ENCODE measurements at regions not wholly inside any gene's neighbourhood (a gene's known extent, or its start where the extent isn't known, plus 50 kb on each side); places are given as distances from the start of the nearest gene placed in this dataset.

DNA sequence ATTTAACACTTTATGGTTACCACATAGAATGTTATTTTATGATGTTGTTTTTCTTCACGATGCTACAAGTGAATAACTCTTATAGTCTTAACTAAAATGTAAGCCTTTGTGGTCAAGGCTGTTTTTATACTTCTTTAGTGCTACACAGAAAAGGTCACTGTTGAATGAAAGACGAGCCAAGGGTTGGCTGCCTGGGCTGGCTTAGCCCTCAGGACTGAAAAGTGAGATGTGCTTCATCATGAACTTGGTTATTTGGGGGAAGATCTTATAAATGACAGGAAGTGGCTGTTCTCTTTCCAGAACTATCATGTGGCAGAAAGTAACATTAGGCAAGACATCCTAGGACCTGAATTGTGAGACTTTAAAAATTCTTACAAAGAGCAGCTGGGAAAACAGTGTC, 404.0 kb downstream of the BTBD3 start:
- TF ChIP-seq MYC (IDR thresholded peaks at IDR 0.05; ENCODE audit: low read depth, low read length) (no peak), POLR2A (IDR thresholded peaks at IDR 0.05; ENCODE audit: low read depth, low read length) (no peak), FOS (IDR thresholded peaks at IDR 0.05; ENCODE audit: borderline replicate concordance, insufficient read depth, low read length) (no peak), POLR2AphosphoS5 (IDR thresholded peaks at IDR 0.05; ENCODE audit: insufficient read depth, low read depth, low read length) (no peak), EZH2 (IDR thresholded peaks at IDR 0.05; ENCODE audit: borderline replicate concordance, low read depth, low read length, severe bottlenecking) (no peak), JUN (IDR thresholded peaks at IDR 0.05; ENCODE audit: borderline replicate concordance, insufficient read depth, insufficient read length, low read depth) (no peak), GATA2 (IDR thresholded peaks at IDR 0.05; ENCODE audit: insufficient read depth, insufficient read length, low read depth, low read length) (no peak)
- TF ChIP-seq, protein P1, sequence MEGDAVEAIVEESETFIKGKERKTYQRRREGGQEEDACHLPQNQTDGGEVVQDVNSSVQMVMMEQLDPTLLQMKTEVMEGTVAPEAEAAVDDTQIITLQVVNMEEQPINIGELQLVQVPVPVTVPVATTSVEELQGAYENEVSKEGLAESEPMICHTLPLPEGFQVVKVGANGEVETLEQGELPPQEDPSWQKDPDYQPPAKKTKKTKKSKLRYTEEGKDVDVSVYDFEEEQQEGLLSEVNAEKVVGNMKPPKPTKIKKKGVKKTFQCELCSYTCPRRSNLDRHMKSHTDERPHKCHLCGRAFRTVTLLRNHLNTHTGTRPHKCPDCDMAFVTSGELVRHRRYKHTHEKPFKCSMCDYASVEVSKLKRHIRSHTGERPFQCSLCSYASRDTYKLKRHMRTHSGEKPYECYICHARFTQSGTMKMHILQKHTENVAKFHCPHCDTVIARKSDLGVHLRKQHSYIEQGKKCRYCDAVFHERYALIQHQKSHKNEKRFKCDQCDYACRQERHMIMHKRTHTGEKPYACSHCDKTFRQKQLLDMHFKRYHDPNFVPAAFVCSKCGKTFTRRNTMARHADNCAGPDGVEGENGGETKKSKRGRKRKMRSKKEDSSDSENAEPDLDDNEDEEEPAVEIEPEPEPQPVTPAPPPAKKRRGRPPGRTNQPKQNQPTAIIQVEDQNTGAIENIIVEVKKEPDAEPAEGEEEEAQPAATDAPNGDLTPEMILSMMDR (IDR thresholded peaks at IDR 0.05; ENCODE audit: extremely low read depth in 1 of 2, insufficient read depth in 1 of 2, low read depth in 1 of 2, low read length in 2 of 2): no peak
- TF ChIP-seq, protein P2, sequence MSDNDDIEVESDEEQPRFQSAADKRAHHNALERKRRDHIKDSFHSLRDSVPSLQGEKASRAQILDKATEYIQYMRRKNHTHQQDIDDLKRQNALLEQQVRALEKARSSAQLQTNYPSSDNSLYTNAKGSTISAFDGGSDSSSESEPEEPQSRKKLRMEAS (IDR thresholded peaks at IDR 0.05; ENCODE audit: insufficient read depth, insufficient read length): no peak
- Histone ChIP-seq H2AFZ (ENCODE audit: low read depth, low read length) (no peak overlapping the region), H3K9me1 (replicated peaks; ENCODE audit: control insufficient read depth, extremely low read depth, insufficient read depth, low read length) (no peaks in the 10 kb centered on the region), H3K9ac (replicated peaks; ENCODE audit: extremely low read depth, insufficient read depth, low read length) (no peak overlapping the region), H3K79me2 (ENCODE audit: control insufficient read depth, insufficient read depth, low read length) (no peaks in the 10 kb centered on the region), H4K20me1 (replicated peaks; ENCODE audit: control insufficient read depth, extremely low read depth, insufficient read depth, low read length) (no peaks in the 10 kb centered on the region), H3K27ac (ENCODE audit: insufficient read depth, low read depth, low read length) (no peak overlapping the region), H3K4me2 (ENCODE audit: insufficient read depth, low read length) (no peak overlapping the region), H3K27me3 (ENCODE audit: control insufficient read depth in 2 of 2, insufficient read depth in 2 of 2, low read length in 2 of 2) (no peaks in the 10 kb centered on the region), H3K9me3 (replicated peaks; ENCODE audit: control insufficient read depth, insufficient read depth, low read length) (peaks cover 2% of the 10 kb centered on the region), H3K4me3 (replicated peaks in 1 of 3; ENCODE audit: insufficient read depth in 1 of 3, low read depth in 1 of 3, low read length in 3 of 3) (no peak overlapping the region), H3K4me1 (ENCODE audit: control insufficient read depth, extremely low read depth, insufficient read depth, low read length) (no peaks in the 10 kb centered on the region), H3K36me3 (ENCODE audit: control insufficient read depth in 2 of 2, extremely low read depth in 1 of 2, insufficient read depth in 2 of 2, low read length in 2 of 2) (no peaks in the 10 kb centered on the region)
- DNase-seq (ENCODE audit: low read depth, low spot score): no peak
- ChIA-PET CTCF (no interaction called here), POLR2A (no interaction called here)
- intact Hi-C loops (cut with micrococcal nuclease): no loop called here
- no TSS peak for BruUV-seq (replicated peaks)
- no peak for FAIRE-seq
- dilution Hi-C loops (cut with MboI; ENCODE audit: extremely low pct_ligation_motif_present, low sequenced_read_pairs): no loop called here
